ENCODE measurements at regions not wholly inside any gene's neighbourhood (a gene's known extent, or its start where the extent isn't known, plus 50 kb on each side); places are given as distances from the start of the nearest gene placed in this dataset.

- DNase-seq (ENCODE audit: low read depth in 2 of 2): no peak
These were observed 150.4 kb downstream of the ETV1 start for GRCh38 chr7:13839063-13839462.

All from fibroblast of skin of left biceps (primary cell).